PC-3 (cell line): ENCODE measurements at regions not wholly inside any gene's neighbourhood (a gene's known extent, or its start where the extent isn't known, plus 50 kb on each side); places are given as distances from the start of the nearest gene placed in this dataset.
A peak's percentile ranks its signal among the peaks of the same experiment; 100 is the strongest.

Experiments
- ATAC-seq: fragments of 200-7000 bp; cut with Tn5 transposase; 2 replicates; pipeline ENCODE4 v1.9.1; 2020; ENCODE audit warnings: mild to moderate bottlenecking, moderate library complexity
- BruUV-seq: library from RNA; stranded (reverse); fragments of 400-500 nt; replicated peaks from 2 replicates; lab custom pipeline; 2021; lab: Mats Ljungman, UMichigan
- CTCF ChIA-PET: fragments of 300-600 bp; sonication (Branson Sonifier 250); formaldehyde crosslinking; loops from one replicate; lab custom pipeline; 2022; ENCODE audit warnings: antibody characterized with exemption; lab: Charles Lee
- POLR2A ChIA-PET: fragments of 300-600 bp; sonication (Branson Sonifier 250); formaldehyde crosslinking; loops from one replicate; lab custom pipeline; 2022; ENCODE audit warnings: antibody characterized with exemption; ENCODE audit not compliant: unreplicated experiment; lab: Charles Lee
- DNase-seq: peaks from one replicate; pipeline ENCODE4 v3.0.0-alpha.2; 2015
- H2AFZ ChIP-seq: fragments of 300-600 bp; sonication (generic); 2 replicates; pipeline ENCODE4 v1.6.0; 2016; ENCODE audit warnings: antibody characterized with exemption, low read length
- H3F3A ChIP-seq: fragments of 300-600 bp; sonication (generic); one replicate; pipeline ENCODE4 v1.6.0; 2017; ENCODE audit warnings: antibody characterized with exemption, low read length, control low read depth, mild to moderate bottlenecking; ENCODE audit not compliant: unreplicated experiment
- H3K27ac ChIP-seq: fragments of 300-600 bp; sonication (generic); 2 replicates; pipeline ENCODE4 v1.5.1; 2016; ENCODE audit warnings: mild to moderate bottlenecking, low read length
- H3K27me3 ChIP-seq: fragments of 300-600 bp; sonication (generic); 2 replicates; pipeline ENCODE4 v1.6.1; 2016; ENCODE audit warnings: low read length, mixed read lengths
- H3K36me3 ChIP-seq: fragments of 300-600 bp; sonication (generic); 2 replicates; pipeline ENCODE4 v1.6.1; 2016; ENCODE audit warnings: low read depth, mixed run types, low read length, mixed read lengths
- H3K4me1 ChIP-seq: fragments of 300-600 bp; sonication (generic); 2 replicates; pipeline ENCODE4 v1.5.1; 2016; ENCODE audit warnings: low read length; ENCODE audit not compliant: insufficient read depth
- H3K4me2 ChIP-seq: fragments of 300-600 bp; sonication (generic); 2 replicates; pipeline ENCODE4 v1.6.0; 2016; ENCODE audit warnings: low read length
- H3K4me3 ChIP-seq: fragments of 300-600 bp; sonication (generic); 2 replicates; pipeline ENCODE4 v1.5.1; 2016; ENCODE audit warnings: mild to moderate bottlenecking, low read length, mixed read lengths
- H3K79me2 ChIP-seq: fragments of 300-600 bp; sonication (generic); 2 replicates; pipeline ENCODE4 v1.6.1; 2017; ENCODE audit warnings: low read length, mixed read lengths
- H3K9ac ChIP-seq: fragments of 300-600 bp; sonication (generic); 2 replicates; pipeline ENCODE4 v1.6.0; 2016; ENCODE audit warnings: mild to moderate bottlenecking, low read length
- H3K9me2 ChIP-seq: fragments of 300-600 bp; sonication (generic); replicated peaks from 2 replicates; pipeline ENCODE4 v1.6.1; 2016; ENCODE audit warnings: mixed run types, low read length, mixed read lengths
- H3K9me3 ChIP-seq: fragments of 300-600 bp; sonication (generic); 2 replicates; pipeline ENCODE4 v1.6.1; 2016; ENCODE audit warnings: low read length, mixed read lengths
- H4K20me1 ChIP-seq: fragments of 300-600 bp; sonication (generic); 2 replicates; pipeline ENCODE4 v1.6.1; 2016; ENCODE audit warnings: low read length, mixed read lengths
- CTCF ChIP-seq: fragments of 300-600 bp; sonication (generic); conservative IDR thresholded peaks from 2 replicates; pipeline ENCODE4 v1.5.1; 2017; ENCODE audit warnings: antibody characterized with exemption, low read depth, mild to moderate bottlenecking, low read length
- EZH2 ChIP-seq: fragments of 300-600 bp; sonication (generic); IDR thresholded peaks from one replicate; pipeline ENCODE4 v1.6.1; 2017; ENCODE audit warnings: antibody characterized with exemption, mild to moderate bottlenecking, low read length; ENCODE audit not compliant: unreplicated experiment
- EZH2phosphoT487 ChIP-seq: fragments of 300-600 bp; sonication (generic); IDR thresholded peaks from 2 replicates; pipeline ENCODE4 v1.6.1; 2018; ENCODE audit warnings: mild to moderate bottlenecking, antibody characterized with exemption, low read length, borderline replicate concordance
- intact Hi-C: fragments of 100-400 bp; cut with micrococcal nuclease; formaldehyde crosslinking; loops from 2 replicates; pipeline ENCODE4 v1.9.0; 2023

GRCh38 chr20:11217326-11218172 lies 543.8 kb upstream of the JAG1 start:
- Histone ChIP-seq H3K4me2 (no peak overlapping the region), H4K20me1 (no peaks in the 10 kb centered on the region), H3K27ac (no peak overlapping the region), H2AFZ (no peak overlapping the region), H3K9me3 (no peaks in the 10 kb centered on the region), H3F3A (no peaks in the 10 kb centered on the region), H3K4me1 (no peaks in the 10 kb centered on the region), H3K9ac (no peak overlapping the region), H3K79me2 (no peaks in the 10 kb centered on the region), H3K9me2 (0 out of 2 replicates have a peak, but pooled peaks cover 4% of the 10 kb centered on the region), H3K36me3 (no peaks in the 10 kb centered on the region), H3K27me3 (no peaks in the 10 kb centered on the region), H3K4me3 (no peak overlapping the region)
- ChIA-PET POLR2A (interaction anchor here (0.6 kb wide), 1 partner anchor 339 kb away, joined by 3 read pairs; no protein-coding TSS in a partner anchor), CTCF (no interaction called here)
- no peak for DNase-seq
- no TSS peak for BruUV-seq
- ATAC-seq: no peak
- intact Hi-C loops: no loop called here
- no peak for TF ChIP-seq EZH2
- no peak for TF ChIP-seq CTCF
- no peak for TF ChIP-seq EZH2phosphoT487

GRCh38 chr20:11218173-11218680 lies 544.4 kb upstream of the JAG1 start:
- Histone ChIP-seq H3K9ac (no peak overlapping the region), H4K20me1 (no peaks in the 10 kb centered on the region), H3F3A (no peaks in the 10 kb centered on the region), H2AFZ (no peak overlapping the region), H3K36me3 (no peaks in the 10 kb centered on the region), H3K9me3 (no peaks in the 10 kb centered on the region), H3K27ac (no peak overlapping the region), H3K79me2 (no peaks in the 10 kb centered on the region), H3K27me3 (no peaks in the 10 kb centered on the region), H3K4me1 (no peaks in the 10 kb centered on the region), H3K9me2 (0 out of 2 replicates have a peak, but pooled peaks cover 4% of the 10 kb centered on the region), H3K4me2 (no peak overlapping the region), H3K4me3 (no peak overlapping the region)
- TF ChIP-seq CTCF: no peak
- TF ChIP-seq EZH2: no peak
- no peak for TF ChIP-seq EZH2phosphoT487
- no TSS peak for BruUV-seq
- DNase-seq: no peak
- ChIA-PET POLR2A (interaction anchor here (0.6 kb wide), 1 partner anchor 338 kb away, joined by 3 read pairs; no protein-coding TSS in a partner anchor), CTCF (interaction anchor here (0.6 kb wide), 1 partner anchor 60 kb away, joined by 3 read pairs; no protein-coding TSS in a partner anchor)
- peak; percentile 27; the same call in 1 of the 2 replicates for ATAC-seq
- intact Hi-C loops: no loop called here

- Histone ChIP-seq H3K9me3 (no peaks in the 10 kb centered on the region), H3K27ac (no peak overlapping the region), H3K79me2 (no peaks in the 10 kb centered on the region), H3F3A (no peaks in the 10 kb centered on the region), H4K20me1 (no peaks in the 10 kb centered on the region), H3K9ac (no peak overlapping the region), H2AFZ (no peak overlapping the region), H3K27me3 (no peaks in the 10 kb centered on the region), H3K4me2 (no peak overlapping the region), H3K4me3 (no peak overlapping the region), H3K36me3 (no peaks in the 10 kb centered on the region), H3K4me1 (no peaks in the 10 kb centered on the region), H3K9me2 (0 out of 2 replicates have a peak, but pooled peaks cover 4% of the 10 kb centered on the region)
- ChIA-PET CTCF (no interaction called here), POLR2A (no interaction called here)
- DNase-seq (no peak), ATAC-seq (no peak)
- intact Hi-C loops: no loop called here
- BruUV-seq: no TSS peak
- TF ChIP-seq EZH2phosphoT487: no peak
Measured at GRCh38 chr20:11219192-11219591, 545.4 kb upstream of the JAG1 start.
